ENCODE measurements at regions not wholly inside any gene's neighbourhood (a gene's known extent, or its start where the extent isn't known, plus 50 kb on each side); places are given as distances from the start of the nearest gene placed in this dataset.

GRCh38 chr1:102546251-102546650, 549.5 kb upstream of the OLFM3 start:
- ChIA-PET CTCF (no interaction called here), POLR2A (no interaction called here)
- DNase-seq (ENCODE audit: extremely low spot score) = no peak
- TF ChIP-seq TARDBP (IDR thresholded peaks at IDR 0.05) = no peak
- no peak for TF ChIP-seq CTBP1 (IDR thresholded peaks at IDR 0.05; ENCODE audit: borderline replicate concordance)
- no peak for TF ChIP-seq FOXA1 (IDR thresholded peaks at IDR 0.05)
- TF ChIP-seq SUZ12 (IDR thresholded peaks at IDR 0.05) = no peak
- no peak for TF ChIP-seq ARNT (IDR thresholded peaks at IDR 0.05)
- no peak for TF ChIP-seq ELF4 (IDR thresholded peaks at IDR 0.05)
- TF ChIP-seq ZNF384 (IDR thresholded peaks at IDR 0.05) = no peak
- no peak for TF ChIP-seq NFRKB (IDR thresholded peaks at IDR 0.05)
- TF ChIP-seq FOXK2 (IDR thresholded peaks at IDR 0.05) = no peak
- TF ChIP-seq, protein P1, sequence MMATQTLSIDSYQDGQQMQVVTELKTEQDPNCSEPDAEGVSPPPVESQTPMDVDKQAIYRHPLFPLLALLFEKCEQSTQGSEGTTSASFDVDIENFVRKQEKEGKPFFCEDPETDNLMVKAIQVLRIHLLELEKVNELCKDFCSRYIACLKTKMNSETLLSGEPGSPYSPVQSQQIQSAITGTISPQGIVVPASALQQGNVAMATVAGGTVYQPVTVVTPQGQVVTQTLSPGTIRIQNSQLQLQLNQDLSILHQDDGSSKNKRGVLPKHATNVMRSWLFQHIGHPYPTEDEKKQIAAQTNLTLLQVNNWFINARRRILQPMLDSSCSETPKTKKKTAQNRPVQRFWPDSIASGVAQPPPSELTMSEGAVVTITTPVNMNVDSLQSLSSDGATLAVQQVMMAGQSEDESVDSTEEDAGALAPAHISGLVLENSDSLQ (IDR thresholded peaks at IDR 0.05) = no peak
- no peak for TF ChIP-seq SP1 (IDR thresholded peaks at IDR 0.05)
- no peak for TF ChIP-seq BHLHE40 (IDR thresholded peaks at IDR 0.05; ENCODE audit: borderline replicate concordance)
- no peak for TF ChIP-seq LEF1 (IDR thresholded peaks at IDR 0.05; ENCODE audit: borderline replicate concordance)
- no peak for TF ChIP-seq HDGF (IDR thresholded peaks at IDR 0.05; ENCODE audit: borderline replicate concordance)
- no peak for TF ChIP-seq L3MBTL2 (conservative IDR thresholded peaks at IDR 0.05)
- no peak for TF ChIP-seq FOXM1 (IDR thresholded peaks at IDR 0.05; ENCODE audit: borderline replicate concordance)

GRCh38 chr1:102535829-102536505, 539.2 kb upstream of the OLFM3 start:
- ChIA-PET CTCF (no interaction called here), POLR2A (no interaction called here)
- TF ChIP-seq ELF4 (IDR thresholded peaks at IDR 0.05) (no peak), ARNT (IDR thresholded peaks at IDR 0.05) (no peak), SUZ12 (IDR thresholded peaks at IDR 0.05) (no peak), FOXK2 (IDR thresholded peaks at IDR 0.05) (no peak), CTBP1 (IDR thresholded peaks at IDR 0.05; ENCODE audit: borderline replicate concordance) (no peak), L3MBTL2 (conservative IDR thresholded peaks at IDR 0.05) (no peak), ZNF384 (IDR thresholded peaks at IDR 0.05) (no peak), FOXM1 (IDR thresholded peaks at IDR 0.05; ENCODE audit: borderline replicate concordance) (no peak), FOXA1 (IDR thresholded peaks at IDR 0.05) (no peak), TARDBP (IDR thresholded peaks at IDR 0.05) (no peak), NFRKB (IDR thresholded peaks at IDR 0.05) (no peak), BHLHE40 (IDR thresholded peaks at IDR 0.05; ENCODE audit: borderline replicate concordance) (no peak), LEF1 (IDR thresholded peaks at IDR 0.05; ENCODE audit: borderline replicate concordance) (no peak), HDGF (IDR thresholded peaks at IDR 0.05; ENCODE audit: borderline replicate concordance) (no peak), SP1 (IDR thresholded peaks at IDR 0.05) (no peak)
- TF ChIP-seq, protein P1 (IDR thresholded peaks at IDR 0.05) = no peak
- DNase-seq (ENCODE audit: extremely low spot score) = no peak

- TF ChIP-seq NFRKB (IDR thresholded peaks at IDR 0.05) (no peak), ARNT (IDR thresholded peaks at IDR 0.05) (no peak), ELF4 (IDR thresholded peaks at IDR 0.05) (no peak), SP1 (IDR thresholded peaks at IDR 0.05) (no peak), FOXM1 (IDR thresholded peaks at IDR 0.05; ENCODE audit: borderline replicate concordance) (no peak), SUZ12 (IDR thresholded peaks at IDR 0.05) (no peak), BHLHE40 (IDR thresholded peaks at IDR 0.05; ENCODE audit: borderline replicate concordance) (no peak), HDGF (IDR thresholded peaks at IDR 0.05; ENCODE audit: borderline replicate concordance) (no peak), ZNF384 (IDR thresholded peaks at IDR 0.05) (no peak), FOXK2 (IDR thresholded peaks at IDR 0.05) (no peak), L3MBTL2 (conservative IDR thresholded peaks at IDR 0.05) (no peak), TARDBP (IDR thresholded peaks at IDR 0.05) (no peak), CTBP1 (IDR thresholded peaks at IDR 0.05; ENCODE audit: borderline replicate concordance) (no peak), LEF1 (IDR thresholded peaks at IDR 0.05; ENCODE audit: borderline replicate concordance) (no peak), FOXA1 (IDR thresholded peaks at IDR 0.05) (no peak)
- TF ChIP-seq, protein P1 (IDR thresholded peaks at IDR 0.05) = no peak
- no peak for DNase-seq (ENCODE audit: extremely low spot score)
- ChIA-PET POLR2A (no interaction called here), CTCF (no interaction called here)
Measured at GRCh38 chr1:102531036-102531435, 534.3 kb upstream of the OLFM3 start.

GRCh38 chr1:102529446-102529845, 532.7 kb upstream of the OLFM3 start:
- no peak for DNase-seq (ENCODE audit: extremely low spot score)
- TF ChIP-seq HDGF (IDR thresholded peaks at IDR 0.05; ENCODE audit: borderline replicate concordance) = no peak
- TF ChIP-seq, protein P1 (IDR thresholded peaks at IDR 0.05) = no peak
- no peak for TF ChIP-seq FOXK2 (IDR thresholded peaks at IDR 0.05)
- TF ChIP-seq CTBP1 (IDR thresholded peaks at IDR 0.05; ENCODE audit: borderline replicate concordance) = no peak
- no peak for TF ChIP-seq SP1 (IDR thresholded peaks at IDR 0.05)
- TF ChIP-seq FOXM1 (IDR thresholded peaks at IDR 0.05; ENCODE audit: borderline replicate concordance) = no peak
- no peak for TF ChIP-seq LEF1 (IDR thresholded peaks at IDR 0.05; ENCODE audit: borderline replicate concordance)
- no peak for TF ChIP-seq BHLHE40 (IDR thresholded peaks at IDR 0.05; ENCODE audit: borderline replicate concordance)
- no peak for TF ChIP-seq FOXA1 (IDR thresholded peaks at IDR 0.05)
- no peak for TF ChIP-seq ZNF384 (IDR thresholded peaks at IDR 0.05)
- POLR2A ChIA-PET = no interaction called here
- CTCF ChIA-PET = no interaction called here

- no peak for DNase-seq (ENCODE audit: extremely low spot score)
- ChIA-PET POLR2A (no interaction called here), CTCF (no interaction called here)
- no peak for TF ChIP-seq ELF4 (IDR thresholded peaks at IDR 0.05)
- TF ChIP-seq, protein P1 (IDR thresholded peaks at IDR 0.05) = peak; percentile 81
Measured at GRCh38 chr1:102500758-102501157, 504.0 kb upstream of the OLFM3 start.

All from HEK293T (cell line).